ENCODE measurements at regions not wholly inside any gene's neighbourhood (a gene's known extent, or its start where the extent isn't known, plus 50 kb on each side); places are given as distances from the start of the nearest gene placed in this dataset.
"Not testable (repeated sequence)": the region's sequence is repeated elsewhere in the genome, so short reads cannot be mapped to it uniquely, and the experiment has no call there.

- TF ChIP-seq CTCF (IDR thresholded peaks at IDR 0.05): no peak
- H3K9me3 ChIP-seq: no peaks in the 10 kb centered on the region
Observed at GRCh38 chr17:14579716-14580115, 278.8 kb downstream of the HS3ST3B1 start.

GRCh38 chr17:14575471-14575953 is 274.6 kb downstream of the HS3ST3B1 start:
- Histone ChIP-seq H3K36me3 (no peaks in the 10 kb centered on the region), H3K4me1 (no peaks in the 10 kb centered on the region), H3K27me3 (no peaks in the 10 kb centered on the region), H3K4me3 (no peak overlapping the region), H3K9ac (ENCODE audit: low read depth in 2 of 2, low read length in 2 of 2) (no peak overlapping the region), H3K27ac (no peak overlapping the region), H3K9me3 (no peaks in the 10 kb centered on the region)
- DNase-seq: no peak
- no peak for TF ChIP-seq CTCF (IDR thresholded peaks at IDR 0.05)
- intact Hi-C loops (cut with DNase I): no loop called here

More at GRCh38 chr17:14579716-14580115, 278.8 kb downstream of the HS3ST3B1 start:
- Histone ChIP-seq H3K27me3 (no peaks in the 10 kb centered on the region), H3K4me3 (no peak overlapping the region), H3K9ac (ENCODE audit: low read depth in 2 of 2, low read length in 2 of 2) (no peak overlapping the region), H3K4me1 (no peaks in the 10 kb centered on the region), H3K27ac (no peak overlapping the region), H3K36me3 (no peaks in the 10 kb centered on the region)
- intact Hi-C loops (cut with DNase I): no loop called here
- DNase-seq: no peak

GRCh38 chr17:14560325-14560724 is 259.4 kb downstream of the HS3ST3B1 start:
- H3K9me3 ChIP-seq; H3K9ac ChIP-seq (ENCODE audit: low read depth in 2 of 2, low read length in 2 of 2); H3K4me1 ChIP-seq; DNase-seq; H3K4me3 ChIP-seq; H3K27me3 ChIP-seq; H3K36me3 ChIP-seq; H3K27ac ChIP-seq; intact Hi-C loops (cut with DNase I): not testable (repeated sequence)

GRCh38 chr17:14559264-14560119 is 258.6 kb downstream of the HS3ST3B1 start:
- Histone ChIP-seq H3K36me3 (no peaks in the 10 kb centered on the region), H3K4me1 (no peaks in the 10 kb centered on the region), H3K9me3 (no peaks in the 10 kb centered on the region), H3K27me3 (no peaks in the 10 kb centered on the region), H3K4me3 (no peak overlapping the region), H3K27ac (no peak overlapping the region), H3K9ac (ENCODE audit: low read depth in 2 of 2, low read length in 2 of 2) (no peak overlapping the region)
- TF ChIP-seq CTCF (IDR thresholded peaks at IDR 0.05): no peak
- intact Hi-C loops (cut with DNase I): no loop called here
- DNase-seq: no peak

GRCh38 chr17:14557480-14557879 is 256.6 kb downstream of the HS3ST3B1 start:
- H3K4me3 ChIP-seq: no peak overlapping the region
- H3K9me3 ChIP-seq: no peaks in the 10 kb centered on the region
- H3K4me1 ChIP-seq: no peaks in the 10 kb centered on the region
- H3K9ac ChIP-seq (ENCODE audit: low read depth in 2 of 2, low read length in 2 of 2): no peak overlapping the region
- intact Hi-C loops (cut with DNase I): no loop called here
- TF ChIP-seq CTCF (IDR thresholded peaks at IDR 0.05): no peak
- H3K27me3 ChIP-seq: no peaks in the 10 kb centered on the region
- no peaks in the 10 kb centered on the region for H3K36me3 ChIP-seq
- no peak overlapping the region for H3K27ac ChIP-seq
- DNase-seq: no peak

- H3K27ac ChIP-seq: no peak overlapping the region
- no peaks in the 10 kb centered on the region for H3K9me3 ChIP-seq
- TF ChIP-seq CTCF (IDR thresholded peaks at IDR 0.05): no peak
- H3K9ac ChIP-seq (ENCODE audit: low read depth in 2 of 2, low read length in 2 of 2): no peak overlapping the region
- no peaks in the 10 kb centered on the region for H3K4me1 ChIP-seq
- intact Hi-C loops (cut with DNase I): no loop called here
- DNase-seq: no peak
- no peaks in the 10 kb centered on the region for H3K27me3 ChIP-seq
- H3K4me3 ChIP-seq: no peak overlapping the region
- H3K36me3 ChIP-seq: no peaks in the 10 kb centered on the region
Observed at GRCh38 chr17:14553847-14554246, 253.0 kb downstream of the HS3ST3B1 start.

Measured in colonic mucosa (tissue), 4 donors.